Neural progenitor cell (in vitro differentiated cells): ENCODE measurements at regions not wholly inside any gene's neighbourhood (a gene's known extent, or its start where the extent isn't known, plus 50 kb on each side); places are given as distances from the start of the nearest gene placed in this dataset.

Experiments used
- CTCF ChIP-seq: fragments of 200-600 bp; sonication (generic); IDR thresholded peaks from 2 replicates; pipeline ENCODE4 v1.5.1; 2017; ENCODE audit warnings: antibody characterized with exemption, mild to moderate bottlenecking
- EZH2 ChIP-seq: fragments of 200-600 bp; sonication (generic); IDR thresholded peaks from 2 replicates; pipeline ENCODE4 v1.6.1; 2017; ENCODE audit warnings: antibody characterized with exemption, mild to moderate bottlenecking, moderate library complexity
- EZH2phosphoT487 ChIP-seq: fragments of 200-600 bp; sonication (generic); IDR thresholded peaks from 2 replicates; pipeline ENCODE4 v1.6.1; 2017; ENCODE audit warnings: antibody characterized with exemption

GRCh38 chr6:16816891-16817290, 55.6 kb upstream of the ATXN1 start:
- no peak for TF ChIP-seq CTCF
- no peak for TF ChIP-seq EZH2
- TF ChIP-seq EZH2phosphoT487 = no peak
